RWPE2 (cell line): ENCODE measurements at regions not wholly inside any gene's neighbourhood (a gene's known extent, or its start where the extent isn't known, plus 50 kb on each side); places are given as distances from the start of the nearest gene placed in this dataset.

Experiments
- ATAC-seq: fragments of 200-7000 bp; cut with Tn5 transposase; 3 replicates; pipeline ENCODE4 v1.9.1; 2021; ENCODE audit warnings: low read depth
- DNase-seq: peaks from one replicate; pipeline ENCODE4 v3.0.0-alpha.2; 2020; ENCODE audit warnings: low spot score
- H3K27ac ChIP-seq: fragments of 450-650 bp; 2 replicates; pipeline ENCODE4 v1.5.1; 2017; ENCODE audit warnings: mild to moderate bottlenecking; ENCODE audit not compliant: poor library complexity, severe bottlenecking
- H3K27me3 ChIP-seq: fragments of 250-450 bp; sonication (Bioruptor Pico); 2 replicates; pipeline ENCODE4 v1.5.1; 2021; ENCODE audit warnings: mild to moderate bottlenecking, moderate library complexity; ENCODE audit not compliant: insufficient read depth, poor library complexity, severe bottlenecking
- H3K36me3 ChIP-seq: fragments of 250-450 bp; sonication (Bioruptor Pico); 2 replicates; pipeline ENCODE4 v1.5.1; 2020; ENCODE audit warnings: low read depth, mild to moderate bottlenecking, moderate library complexity
- H3K4me1 ChIP-seq: fragments of 250-450 bp; sonication (Bioruptor Pico); 2 replicates; pipeline ENCODE4 v1.5.1; 2021; ENCODE audit warnings: mild to moderate bottlenecking, moderate library complexity; ENCODE audit not compliant: insufficient read depth, poor library complexity, severe bottlenecking
- H3K4me3 ChIP-seq: fragments of 250-450 bp; sonication (Bioruptor Pico); 2 replicates; pipeline ENCODE4 v1.5.1; 2021; ENCODE audit warnings: mild to moderate bottlenecking, moderate library complexity; ENCODE audit not compliant: severe bottlenecking
- H3K9me3 ChIP-seq: fragments of 250-450 bp; sonication (Bioruptor Pico); 2 replicates; pipeline ENCODE4 v1.5.1; 2021; ENCODE audit warnings: mild to moderate bottlenecking, moderate library complexity; ENCODE audit not compliant: severe bottlenecking
- CTCF ChIP-seq: fragments of 450-650 bp; IDR thresholded peaks from one replicate; pipeline ENCODE4 v1.5.1; 2017; ENCODE audit warnings: mild to moderate bottlenecking, moderate library complexity; ENCODE audit not compliant: poor library complexity, severe bottlenecking

GRCh38 chr12:67578976-67579661 lies 69.4 kb upstream of the DYRK2 start:
- DNase-seq: no peak

GRCh38 chr12:67579662-67580003 lies 68.9 kb upstream of the DYRK2 start:
- TF ChIP-seq CTCF: no peak
- DNase-seq: no peak
- no peak for ATAC-seq
- Histone ChIP-seq H3K9me3 (no peaks in the 10 kb centered on the region), H3K4me3 (no peak overlapping the region), H3K4me1 (no peaks in the 10 kb centered on the region), H3K27me3 (no peaks in the 10 kb centered on the region), H3K36me3 (no peaks in the 10 kb centered on the region), H3K27ac (no peak overlapping the region)

More at GRCh38 chr12:67578976-67579661, 69.4 kb upstream of the DYRK2 start:
- Histone ChIP-seq H3K27ac (no peak overlapping the region), H3K36me3 (no peaks in the 10 kb centered on the region), H3K9me3 (no peaks in the 10 kb centered on the region), H3K27me3 (no peaks in the 10 kb centered on the region), H3K4me1 (no peaks in the 10 kb centered on the region), H3K4me3 (no peak overlapping the region)
- no peak for ATAC-seq
- no peak for TF ChIP-seq CTCF

- ATAC-seq (no peak), DNase-seq (no peak)
- H3K9me3 ChIP-seq: no peaks in the 10 kb centered on the region
- H3K4me3 ChIP-seq: no peak overlapping the region
- no peaks in the 10 kb centered on the region for H3K36me3 ChIP-seq
- no peaks in the 10 kb centered on the region for H3K4me1 ChIP-seq
- H3K27me3 ChIP-seq: no peaks in the 10 kb centered on the region
- no peak for TF ChIP-seq CTCF
- no peak overlapping the region for H3K27ac ChIP-seq
Observed at GRCh38 chr12:67582238-67582834, 66.2 kb upstream of the DYRK2 start.

- ATAC-seq (no peak), DNase-seq (no peak)
- Histone ChIP-seq H3K9me3 (no peaks in the 10 kb centered on the region), H3K27ac (no peak overlapping the region), H3K4me3 (no peak overlapping the region), H3K27me3 (no peaks in the 10 kb centered on the region), H3K36me3 (no peaks in the 10 kb centered on the region), H3K4me1 (no peaks in the 10 kb centered on the region)
- TF ChIP-seq CTCF: no peak
Observed at GRCh38 chr12:67582844-67583243, 65.7 kb upstream of the DYRK2 start.

GRCh38 chr12:67586951-67587350 lies 61.6 kb upstream of the DYRK2 start:
- H3K36me3 ChIP-seq: no peaks in the 10 kb centered on the region
- H3K9me3 ChIP-seq: no peaks in the 10 kb centered on the region
- H3K27ac ChIP-seq: no peak overlapping the region
- no peak for ATAC-seq
- TF ChIP-seq CTCF: no peak
- no peak for DNase-seq
- no peaks in the 10 kb centered on the region for H3K27me3 ChIP-seq
- H3K4me3 ChIP-seq: no peak overlapping the region
- H3K4me1 ChIP-seq: peaks cover 2% of the 10 kb centered on the region
